Prostate gland (tissue), 2 donors: ENCODE measurements at regions not wholly inside any gene's neighbourhood (a gene's known extent, or its start where the extent isn't known, plus 50 kb on each side); places are given as distances from the start of the nearest gene placed in this dataset.
"Not testable (repeated sequence)": the region's sequence is repeated elsewhere in the genome, so short reads cannot be mapped to it uniquely, and the experiment has no call there.

Source experiments
- DNase-seq: peaks from one replicate; pipeline ENCODE4 v3.0.0-alpha.2; 2019; ENCODE audit warnings: low spot score
- H3K27ac ChIP-seq, 2 donors: fragments of 200-600 bp; sonication (generic); 2 replicates each; pipeline ENCODE4 v1.5.1; 2017 to 2019
- H3K27me3 ChIP-seq: fragments of 200-600 bp; sonication (generic); replicated peaks from 2 replicates; pipeline ENCODE4 v1.5.1; 2019; ENCODE audit not compliant: insufficient read depth
- H3K36me3 ChIP-seq, 2 donors: fragments of 200-600 bp; sonication (generic); 1 replicate in 1 of 2; 2 replicates in 1 of 2; pipeline versions ENCODE4 v1.5.1 to v1.8.1; 2017 to 2019
- H3K4me1 ChIP-seq: fragments of 200-600 bp; sonication (generic); replicated peaks from 2 replicates; pipeline ENCODE4 v1.5.1; 2019
- H3K4me3 ChIP-seq, 2 donors: fragments of 200-600 bp; sonication (generic); 2 replicates each; pipeline ENCODE4 v1.5.1; 2017 to 2019
- H3K9me3 ChIP-seq: fragments of 200-600 bp; sonication (generic); 2 replicates; pipeline ENCODE4 v1.5.1; 2017
- CTCF ChIP-seq, 4 experiments: fragments of 200-600 bp in 2 of 4; fragments of 450-650 bp in 2 of 4; sonication (generic) in 2 of 4; IDR thresholded peaks; 1 replicate in 3 of 4; 2 replicates in 1 of 4; pipeline ENCODE4 v1.5.1; 2016 to 2019; ENCODE audit warnings: antibody characterized with exemption in 4 of 4, mild to moderate bottlenecking in 2 of 4, moderate library complexity in 2 of 4
- POLR2A ChIP-seq: fragments of 450-650 bp; IDR thresholded peaks from one replicate; pipeline ENCODE4 v1.6.1; 2016; ENCODE audit warnings: antibody characterized with exemption, mild to moderate bottlenecking
- POLR2AphosphoS5 ChIP-seq: sonication (generic); formaldehyde crosslinking; IDR thresholded peaks from one replicate; pipeline ENCODE4 v1.6.1; 2017; ENCODE audit warnings: antibody characterized with exemption
- WGBS: methylation state at CpG from one replicate; pipeline ENCODE4 v1.1.5; 2018; 5-methylcytosine and 5-hydroxymethylcytosine counted together
- intact Hi-C: fragments of 100-400 bp; cut with DNase I; formaldehyde crosslinking; loops from one replicate; pipeline ENCODE4 v1.14.2; 2022

DNA sequence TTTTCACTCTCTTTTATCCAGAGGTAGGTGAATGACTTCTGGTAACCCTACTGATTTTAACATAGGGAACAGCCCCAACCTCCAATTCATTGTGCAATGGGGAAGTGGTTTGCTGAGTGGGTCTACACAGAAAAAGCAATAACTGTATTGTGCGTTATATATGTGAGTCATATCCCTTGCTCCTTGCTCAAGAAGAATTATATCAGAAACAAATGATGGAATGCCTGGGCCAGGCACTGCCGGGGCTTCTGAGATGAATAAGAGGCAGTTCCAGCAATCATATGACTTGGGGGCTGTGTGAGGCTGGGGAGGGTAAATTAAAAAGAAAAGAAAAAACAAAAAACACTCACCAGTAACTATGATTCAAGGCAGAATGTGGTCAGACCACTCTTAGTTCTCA, 79.2 kb upstream of the ABCA1 start:
- Histone ChIP-seq H3K36me3 (no peaks in the 10 kb centered on the region), H3K9me3 (no peaks in the 10 kb centered on the region), H3K4me1 (no peaks in the 10 kb centered on the region), H3K27me3 (no peaks in the 10 kb centered on the region), H3K27ac (no peak overlapping the region), H3K4me3 (no peak overlapping the region)
- no peak for TF ChIP-seq POLR2A
- no peak for TF ChIP-seq CTCF (IDR thresholded peaks at IDR 0.05)
- no peak for TF ChIP-seq POLR2AphosphoS5
- DNase-seq = no peak
- WGBS = 66% methylated on average over 2 of the region's 2 CpGs
- intact Hi-C loops = no loop called here

DNA sequence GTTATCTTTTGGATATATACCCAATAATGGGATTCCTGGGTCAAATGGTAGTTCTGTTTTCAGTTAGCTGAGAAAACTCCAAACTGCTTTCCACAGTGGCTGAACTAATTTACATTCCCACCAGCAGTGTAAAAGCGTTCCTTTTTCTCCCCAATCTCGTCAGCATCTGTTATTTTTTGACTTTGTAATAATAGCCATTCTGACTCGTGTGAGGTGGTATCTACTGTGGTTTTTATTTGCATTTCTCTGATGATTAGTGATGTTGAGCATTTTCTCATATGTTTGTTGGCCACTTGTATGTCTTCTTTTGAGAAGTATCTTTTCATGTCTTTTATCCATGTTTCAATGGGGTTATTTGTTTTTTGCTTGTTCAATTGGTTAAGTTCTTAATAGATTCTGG, 82.1 kb upstream of the ABCA1 start:
- DNase-seq, H3K4me3 ChIP-seq, H3K27me3 ChIP-seq, H3K36me3 ChIP-seq, H3K4me1 ChIP-seq, H3K9me3 ChIP-seq, H3K27ac ChIP-seq, intact Hi-C loops: not testable (repeated sequence)
- WGBS = 73% methylated on average over 3 of the region's 3 CpGs

DNA sequence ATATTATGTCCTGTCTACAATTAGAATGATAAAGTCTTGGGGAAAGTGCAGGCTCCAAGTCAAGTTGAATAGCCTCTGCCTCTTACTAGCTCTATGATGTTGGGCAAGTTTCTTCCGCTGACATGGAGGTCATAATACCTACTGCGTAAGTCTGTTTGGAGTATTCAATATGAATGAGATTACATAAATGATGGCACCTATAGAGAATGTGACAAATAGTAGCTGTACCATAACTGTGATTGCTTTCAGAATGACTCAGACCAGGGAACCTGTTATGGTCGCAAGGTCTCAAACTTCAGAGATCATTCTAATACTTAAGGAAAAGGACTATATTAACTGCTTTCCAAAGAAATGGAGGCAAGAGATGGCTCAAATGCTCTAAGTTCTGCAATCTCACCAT, 94.0 kb upstream of the ABCA1 start:
- no peak for DNase-seq
- TF ChIP-seq POLR2AphosphoS5 (no peak), POLR2A (no peak), CTCF (IDR thresholded peaks at IDR 0.05) (no peak)
- WGBS = 98% methylated on average over 3 of the region's 3 CpGs
- Histone ChIP-seq H3K4me3 (no peak overlapping the region), H3K27me3 (no peaks in the 10 kb centered on the region), H3K36me3 (no peaks in the 10 kb centered on the region), H3K9me3 (no peaks in the 10 kb centered on the region), H3K27ac (no peak overlapping the region), H3K4me1 (no peaks in the 10 kb centered on the region)
- intact Hi-C loops = no loop called here

GRCh38 chr9:105022545-105022944, 94.6 kb upstream of the ABCA1 start:
- H3K27me3 ChIP-seq, intact Hi-C loops, H3K4me1 ChIP-seq, H3K27ac ChIP-seq, H3K4me3 ChIP-seq, H3K36me3 ChIP-seq, DNase-seq, H3K9me3 ChIP-seq: not testable (repeated sequence)
- WGBS = 89% methylated on average over 5 of the region's 5 CpGs

DNA sequence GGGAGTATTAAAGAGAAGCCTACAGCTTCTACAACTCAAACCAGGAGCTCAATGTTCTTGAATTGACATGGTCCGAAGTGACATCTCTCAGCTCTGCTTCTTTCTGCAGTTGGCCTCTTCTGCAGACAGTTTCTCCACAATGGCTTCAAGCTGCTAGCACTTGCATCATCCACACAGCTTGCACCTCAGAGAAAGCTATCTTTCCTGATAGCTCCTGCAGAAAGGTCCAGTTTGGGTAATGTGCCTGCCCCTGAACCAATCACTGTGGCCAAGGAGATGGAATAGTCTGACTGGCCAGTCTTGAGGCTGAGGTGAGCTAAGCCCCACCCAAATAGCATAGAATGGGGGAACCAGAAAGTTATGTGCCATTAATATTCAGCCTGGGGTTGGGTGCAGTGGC, 95.8 kb upstream of the ABCA1 start:
- no peak for TF ChIP-seq POLR2AphosphoS5
- TF ChIP-seq CTCF (IDR thresholded peaks at IDR 0.05) = no peak
- no peak for TF ChIP-seq POLR2A
- no peak for DNase-seq
- Histone ChIP-seq H3K36me3 (no peaks in the 10 kb centered on the region), H3K27me3 (no peaks in the 10 kb centered on the region), H3K9me3 (no peaks in the 10 kb centered on the region), H3K4me3 (no peak overlapping the region), H3K27ac (no peak overlapping the region), H3K4me1 (no peaks in the 10 kb centered on the region)
- WGBS = 92% methylated on average over 1 of the region's 1 CpG
- intact Hi-C loops = no loop called here

GRCh38 chr9:105024529-105024928, 96.6 kb upstream of the ABCA1 start:
- H3K9me3 ChIP-seq = no peaks in the 10 kb centered on the region
- WGBS = 81% methylated on average over 7 of the region's 7 CpGs
- H3K27me3 ChIP-seq = no peaks in the 10 kb centered on the region
- H3K36me3 ChIP-seq = no peaks in the 10 kb centered on the region
- TF ChIP-seq CTCF (IDR thresholded peaks at IDR 0.05) (no peak), POLR2AphosphoS5 (no peak)
- H3K27ac ChIP-seq = no peak overlapping the region
- H3K4me1 ChIP-seq = no peaks in the 10 kb centered on the region
- no peak overlapping the region for H3K4me3 ChIP-seq
- intact Hi-C loops = no loop called here
- DNase-seq = no peak
